ENCODE measurements at regions not wholly inside any gene's neighbourhood (a gene's known extent, or its start where the extent isn't known, plus 50 kb on each side); places are given as distances from the start of the nearest gene placed in this dataset.

DNA sequence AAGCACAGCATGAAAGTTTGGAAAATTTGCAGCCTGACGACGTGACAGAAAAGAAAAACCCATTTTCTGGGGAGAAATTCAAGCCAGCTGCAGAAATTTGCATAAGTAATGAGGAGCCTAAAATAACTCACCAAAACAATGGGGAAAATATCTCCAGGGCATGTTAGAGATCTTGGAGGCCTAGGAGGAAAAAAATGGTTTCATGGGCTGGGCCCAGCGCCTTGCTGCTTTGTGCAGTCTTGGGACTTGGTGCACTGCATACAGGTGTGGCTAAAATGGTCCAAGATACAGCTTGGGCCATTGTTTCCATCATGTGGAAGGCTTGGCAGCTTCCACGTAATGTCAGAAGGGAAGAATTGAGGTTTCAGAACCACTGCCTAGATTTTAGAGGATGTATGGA, 428.5 kb upstream of the FRG2C start:
- no peak for TF ChIP-seq EZH2 (IDR thresholded peaks at IDR 0.05; ENCODE audit: borderline replicate concordance, low read length)
- TF ChIP-seq, protein P1, sequence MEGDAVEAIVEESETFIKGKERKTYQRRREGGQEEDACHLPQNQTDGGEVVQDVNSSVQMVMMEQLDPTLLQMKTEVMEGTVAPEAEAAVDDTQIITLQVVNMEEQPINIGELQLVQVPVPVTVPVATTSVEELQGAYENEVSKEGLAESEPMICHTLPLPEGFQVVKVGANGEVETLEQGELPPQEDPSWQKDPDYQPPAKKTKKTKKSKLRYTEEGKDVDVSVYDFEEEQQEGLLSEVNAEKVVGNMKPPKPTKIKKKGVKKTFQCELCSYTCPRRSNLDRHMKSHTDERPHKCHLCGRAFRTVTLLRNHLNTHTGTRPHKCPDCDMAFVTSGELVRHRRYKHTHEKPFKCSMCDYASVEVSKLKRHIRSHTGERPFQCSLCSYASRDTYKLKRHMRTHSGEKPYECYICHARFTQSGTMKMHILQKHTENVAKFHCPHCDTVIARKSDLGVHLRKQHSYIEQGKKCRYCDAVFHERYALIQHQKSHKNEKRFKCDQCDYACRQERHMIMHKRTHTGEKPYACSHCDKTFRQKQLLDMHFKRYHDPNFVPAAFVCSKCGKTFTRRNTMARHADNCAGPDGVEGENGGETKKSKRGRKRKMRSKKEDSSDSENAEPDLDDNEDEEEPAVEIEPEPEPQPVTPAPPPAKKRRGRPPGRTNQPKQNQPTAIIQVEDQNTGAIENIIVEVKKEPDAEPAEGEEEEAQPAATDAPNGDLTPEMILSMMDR (IDR thresholded peaks at IDR 0.05; ENCODE audit: low read length) = no peak

All from OCI-LY1 (cell line).